HG03571 (cell line): ENCODE measurements at regions not wholly inside any gene's neighbourhood (a gene's known extent, or its start where the extent isn't known, plus 50 kb on each side); places are given as distances from the start of the nearest gene placed in this dataset.

Experiments used
- ATAC-seq: cut with Tn5 transposase; IDR thresholded peaks from one replicate; pipeline ENCODE4 v1.9.1; 2021; ENCODE audit not compliant: unreplicated experiment

- ATAC-seq, result no peak
Observed at GRCh38 chr5:160905285-160905684, 53.3 kb upstream of the ATP10B start.

DNA sequence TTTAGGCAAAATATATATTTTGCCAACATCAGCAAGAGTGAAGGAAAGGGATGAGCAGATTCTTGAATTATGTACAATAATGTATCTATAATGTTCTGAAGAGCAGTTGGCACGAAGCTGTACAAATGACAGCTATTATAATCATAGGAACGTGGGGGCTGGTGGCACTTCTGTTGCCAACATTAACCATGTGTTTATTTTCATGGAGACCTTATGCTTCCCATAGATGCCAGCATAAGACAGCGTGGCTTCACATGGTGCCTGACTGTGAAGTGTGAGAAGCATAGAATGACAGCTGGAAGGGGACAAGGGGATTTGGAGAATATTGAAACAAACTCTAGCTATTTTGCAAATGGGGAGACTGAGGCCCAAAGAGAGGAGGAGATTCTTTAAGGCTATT is 52.6 kb upstream of the ATP10B start:
- no peak for ATAC-seq

DNA sequence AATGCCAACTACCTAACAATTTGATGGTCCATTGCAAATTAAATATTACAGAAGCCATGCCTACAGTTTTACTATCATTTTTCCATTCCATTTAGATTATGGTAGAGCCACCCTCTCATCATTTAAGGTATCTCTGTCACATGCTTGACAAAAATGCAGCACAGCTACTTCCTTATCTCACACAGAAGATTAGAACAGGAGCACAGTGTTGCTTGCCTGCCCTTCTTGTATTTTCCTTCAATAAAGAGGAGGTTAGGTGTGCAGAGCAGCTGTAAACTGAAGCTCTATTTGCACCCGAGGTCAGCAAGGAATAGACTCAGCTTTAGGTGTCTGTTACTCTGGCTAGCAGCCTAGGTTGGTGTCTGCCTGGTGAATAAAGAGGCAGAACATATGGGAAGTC is 51.5 kb upstream of the ATP10B start:
- no peak for ATAC-seq

- ATAC-seq, result no peak
Observed at GRCh38 chr5:160903076-160903475, 51.1 kb upstream of the ATP10B start.
